ENCODE measurements at regions not wholly inside any gene's neighbourhood (a gene's known extent, or its start where the extent isn't known, plus 50 kb on each side); places are given as distances from the start of the nearest gene placed in this dataset.

DNA sequence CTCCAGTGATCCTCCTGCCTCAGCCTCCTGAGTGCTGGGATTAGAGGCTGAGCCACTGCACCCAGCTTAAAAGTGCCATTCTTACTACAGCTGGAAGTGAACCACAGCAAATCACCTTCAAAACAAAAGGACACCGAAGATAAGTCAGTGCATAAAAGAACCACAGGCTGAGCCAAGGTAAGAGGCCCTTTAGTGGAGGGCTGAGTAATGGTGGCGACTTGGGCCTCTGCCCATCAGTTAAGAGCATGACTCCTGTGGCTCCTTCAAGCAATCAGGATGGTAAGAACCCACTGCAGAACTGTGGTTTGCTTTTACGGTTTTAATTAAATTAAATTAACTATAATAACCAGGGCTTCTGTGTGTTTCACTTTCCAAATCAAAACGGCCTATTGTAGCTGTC lies 75.1 kb downstream of the CTAGE1 start:
- Histone ChIP-seq H3K4me1 (ENCODE audit: insufficient read depth, low read length) (no peaks in the 10 kb centered on the region), H3K4me2 (ENCODE audit: insufficient read depth, low read length) (no peak overlapping the region), H3K79me2 (ENCODE audit: insufficient read depth, low read length) (no peaks in the 10 kb centered on the region), H3K27ac (ENCODE audit: low read length) (no peak overlapping the region), H3K36me3 (ENCODE audit: insufficient read depth, low read length) (no peaks in the 10 kb centered on the region), H2AFZ (ENCODE audit: low read depth, low read length) (no peak overlapping the region), H3K4me3 (ENCODE audit: low read depth in 1 of 2, low read length in 2 of 2) (no peak overlapping the region), H4K20me1 (ENCODE audit: insufficient read depth, low read length) (no peaks in the 10 kb centered on the region), H3K9me3 (ENCODE audit: insufficient read depth, low read length, severe bottlenecking) (no peaks in the 10 kb centered on the region), H3K27me3 (ENCODE audit: insufficient read depth, low read length, poor library complexity) (peaks cover 12% of the 10 kb centered on the region), H3K9ac (ENCODE audit: low read depth, low read length) (no peak overlapping the region)
- no peak for DNase-seq
- no peak for ATAC-seq (ENCODE audit: insufficient read depth, low read depth)
- no peak for TF ChIP-seq EZH2 (IDR thresholded peaks at IDR 0.05; ENCODE audit: borderline replicate concordance, low read depth, low read length, severe bottlenecking)
- TF ChIP-seq, protein P1, sequence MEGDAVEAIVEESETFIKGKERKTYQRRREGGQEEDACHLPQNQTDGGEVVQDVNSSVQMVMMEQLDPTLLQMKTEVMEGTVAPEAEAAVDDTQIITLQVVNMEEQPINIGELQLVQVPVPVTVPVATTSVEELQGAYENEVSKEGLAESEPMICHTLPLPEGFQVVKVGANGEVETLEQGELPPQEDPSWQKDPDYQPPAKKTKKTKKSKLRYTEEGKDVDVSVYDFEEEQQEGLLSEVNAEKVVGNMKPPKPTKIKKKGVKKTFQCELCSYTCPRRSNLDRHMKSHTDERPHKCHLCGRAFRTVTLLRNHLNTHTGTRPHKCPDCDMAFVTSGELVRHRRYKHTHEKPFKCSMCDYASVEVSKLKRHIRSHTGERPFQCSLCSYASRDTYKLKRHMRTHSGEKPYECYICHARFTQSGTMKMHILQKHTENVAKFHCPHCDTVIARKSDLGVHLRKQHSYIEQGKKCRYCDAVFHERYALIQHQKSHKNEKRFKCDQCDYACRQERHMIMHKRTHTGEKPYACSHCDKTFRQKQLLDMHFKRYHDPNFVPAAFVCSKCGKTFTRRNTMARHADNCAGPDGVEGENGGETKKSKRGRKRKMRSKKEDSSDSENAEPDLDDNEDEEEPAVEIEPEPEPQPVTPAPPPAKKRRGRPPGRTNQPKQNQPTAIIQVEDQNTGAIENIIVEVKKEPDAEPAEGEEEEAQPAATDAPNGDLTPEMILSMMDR (IDR thresholded peaks at IDR 0.05; ENCODE audit: borderline replicate concordance, extremely low read depth, low read length, poor library complexity, severe bottlenecking), result no peak

DNA sequence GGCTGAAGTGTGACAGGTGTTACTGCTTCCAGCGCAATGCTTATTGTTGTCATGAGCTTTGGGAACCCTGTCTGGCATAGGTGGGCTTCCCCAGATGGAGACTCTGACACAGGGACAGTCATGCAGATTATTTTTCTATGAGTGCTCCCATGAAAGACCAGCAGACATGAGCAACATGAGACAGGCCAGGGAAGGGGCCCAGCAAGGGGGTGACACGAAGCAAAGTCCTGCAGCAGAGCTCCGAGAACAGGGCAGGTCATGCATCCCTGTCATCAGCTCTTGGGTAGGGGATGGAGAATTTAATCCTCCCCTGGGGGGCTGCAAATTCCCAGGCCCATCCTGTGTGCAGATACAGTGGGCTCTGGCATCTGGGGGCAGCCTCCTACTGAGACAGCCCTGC lies 77.4 kb downstream of the CTAGE1 start:
- peaks cover 9% of the 10 kb centered on the region for H3K27me3 ChIP-seq (ENCODE audit: insufficient read depth, low read length, poor library complexity)
- H3K4me1 ChIP-seq (ENCODE audit: insufficient read depth, low read length), result no peaks in the 10 kb centered on the region
- H4K20me1 ChIP-seq (ENCODE audit: insufficient read depth, low read length), result no peaks in the 10 kb centered on the region
- no peak for TF ChIP-seq EZH2 (IDR thresholded peaks at IDR 0.05; ENCODE audit: borderline replicate concordance, low read depth, low read length, severe bottlenecking)
- TF ChIP-seq, protein P1 (IDR thresholded peaks at IDR 0.05; ENCODE audit: borderline replicate concordance, extremely low read depth, low read length, poor library complexity, severe bottlenecking), result no peak
- H3K9me3 ChIP-seq (ENCODE audit: insufficient read depth, low read length, severe bottlenecking), result no peaks in the 10 kb centered on the region
- H3K9ac ChIP-seq (ENCODE audit: low read depth, low read length), result no peak overlapping the region
- H3K4me2 ChIP-seq (ENCODE audit: insufficient read depth, low read length), result no peak overlapping the region
- no peak overlapping the region for H2AFZ ChIP-seq (ENCODE audit: low read depth, low read length)
- no peak overlapping the region for H3K4me3 ChIP-seq (ENCODE audit: low read depth in 1 of 2, low read length in 2 of 2)
- H3K79me2 ChIP-seq (ENCODE audit: insufficient read depth, low read length), result no peaks in the 10 kb centered on the region
- no peaks in the 10 kb centered on the region for H3K36me3 ChIP-seq (ENCODE audit: insufficient read depth, low read length)
- no peak for ATAC-seq (ENCODE audit: insufficient read depth, low read depth)
- H3K27ac ChIP-seq (ENCODE audit: low read length), result no peak overlapping the region
- DNase-seq, result no peak

DNA sequence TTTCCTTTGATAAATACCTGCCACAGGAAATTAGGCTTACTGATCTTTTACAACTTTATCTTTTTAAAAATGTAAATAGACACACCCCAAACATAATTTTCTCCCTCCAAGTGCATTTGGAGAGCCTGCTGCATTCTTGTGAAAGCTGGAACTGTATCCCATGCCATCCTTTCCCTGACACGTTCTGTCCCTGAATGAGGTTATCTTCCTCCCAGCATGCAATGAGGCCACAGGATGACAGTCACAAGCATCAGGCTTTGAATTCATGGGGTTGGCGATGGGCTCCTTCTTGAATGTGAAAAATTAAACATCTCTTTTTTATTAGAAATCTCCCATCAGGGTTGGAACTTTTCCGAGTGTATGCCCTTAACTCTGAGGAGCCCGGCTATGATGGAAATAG lies 77.8 kb downstream of the CTAGE1 start:
- DNase-seq (no peak), ATAC-seq (ENCODE audit: insufficient read depth, low read depth) (no peak)
- Histone ChIP-seq H3K4me3 (ENCODE audit: low read depth in 1 of 2, low read length in 2 of 2) (no peak overlapping the region), H3K27me3 (ENCODE audit: insufficient read depth, low read length, poor library complexity) (peaks cover 9% of the 10 kb centered on the region), H4K20me1 (ENCODE audit: insufficient read depth, low read length) (no peaks in the 10 kb centered on the region), H3K9me3 (ENCODE audit: insufficient read depth, low read length, severe bottlenecking) (no peaks in the 10 kb centered on the region), H3K4me1 (ENCODE audit: insufficient read depth, low read length) (no peaks in the 10 kb centered on the region), H3K9ac (ENCODE audit: low read depth, low read length) (no peak overlapping the region), H3K27ac (ENCODE audit: low read length) (no peak overlapping the region), H2AFZ (ENCODE audit: low read depth, low read length) (no peak overlapping the region), H3K36me3 (ENCODE audit: insufficient read depth, low read length) (no peaks in the 10 kb centered on the region), H3K79me2 (ENCODE audit: insufficient read depth, low read length) (no peaks in the 10 kb centered on the region), H3K4me2 (ENCODE audit: insufficient read depth, low read length) (no peak overlapping the region)
- TF ChIP-seq, protein P1 (IDR thresholded peaks at IDR 0.05; ENCODE audit: borderline replicate concordance, extremely low read depth, low read length, poor library complexity, severe bottlenecking), result no peak
- TF ChIP-seq EZH2 (IDR thresholded peaks at IDR 0.05; ENCODE audit: borderline replicate concordance, low read depth, low read length, severe bottlenecking), result no peak

DNA sequence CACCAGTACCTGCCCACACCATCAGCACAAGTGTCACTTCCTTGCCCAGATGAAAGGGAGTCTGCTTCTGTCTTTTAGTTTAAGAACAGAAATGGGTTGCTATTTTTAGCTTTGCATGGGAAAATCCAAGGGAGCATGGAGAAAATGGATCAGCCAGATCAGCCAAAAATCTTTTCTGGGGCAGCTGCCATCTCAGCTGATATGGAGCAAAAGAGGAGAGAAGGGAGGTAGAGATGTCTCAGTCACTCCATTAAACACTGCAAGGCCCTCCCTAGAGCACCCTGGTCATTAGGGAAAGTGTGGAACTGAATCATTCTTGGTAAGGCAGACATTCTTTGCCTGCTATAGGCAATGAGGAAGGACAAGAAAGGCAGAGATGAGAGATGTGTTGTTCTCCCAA lies 79.9 kb downstream of the CTAGE1 start:
- Histone ChIP-seq H2AFZ (ENCODE audit: low read depth, low read length) (no peak overlapping the region), H3K4me2 (ENCODE audit: insufficient read depth, low read length) (no peak overlapping the region), H3K4me1 (ENCODE audit: insufficient read depth, low read length) (no peaks in the 10 kb centered on the region), H3K27me3 (ENCODE audit: insufficient read depth, low read length, poor library complexity) (peaks cover 6% of the 10 kb centered on the region), H3K36me3 (ENCODE audit: insufficient read depth, low read length) (no peaks in the 10 kb centered on the region), H3K9me3 (ENCODE audit: insufficient read depth, low read length, severe bottlenecking) (no peaks in the 10 kb centered on the region), H4K20me1 (ENCODE audit: insufficient read depth, low read length) (no peaks in the 10 kb centered on the region), H3K9ac (ENCODE audit: low read depth, low read length) (no peak overlapping the region), H3K79me2 (ENCODE audit: insufficient read depth, low read length) (no peaks in the 10 kb centered on the region), H3K27ac (ENCODE audit: low read length) (no peak overlapping the region), H3K4me3 (ENCODE audit: low read depth in 1 of 2, low read length in 2 of 2) (no peak overlapping the region)
- DNase-seq, result no peak
- no peak for ATAC-seq (ENCODE audit: insufficient read depth, low read depth)
- no peak for TF ChIP-seq EZH2 (IDR thresholded peaks at IDR 0.05; ENCODE audit: borderline replicate concordance, low read depth, low read length, severe bottlenecking)
- TF ChIP-seq, protein P1 (IDR thresholded peaks at IDR 0.05; ENCODE audit: borderline replicate concordance, extremely low read depth, low read length, poor library complexity, severe bottlenecking), result no peak
